ENCODE measurements at regions not wholly inside any gene's neighbourhood (a gene's known extent, or its start where the extent isn't known, plus 50 kb on each side); places are given as distances from the start of the nearest gene placed in this dataset.

GRCh38 chr14:101123618-101124510 is 220.3 kb upstream of the RTL1 start:
- DNase-seq: no peak

- no peak for DNase-seq
Observed at GRCh38 chr14:101124815-101125214, 221.3 kb upstream of the RTL1 start.

GRCh38 chr14:101125313-101125712 is 221.8 kb upstream of the RTL1 start:
- no peak for DNase-seq

- no peak for DNase-seq
Observed at GRCh38 chr14:101125719-101126651, 222.5 kb upstream of the RTL1 start.

GRCh38 chr14:101126731-101127130 is 223.2 kb upstream of the RTL1 start:
- DNase-seq: no peak

GRCh38 chr14:101127224-101127623 is 223.7 kb upstream of the RTL1 start:
- DNase-seq: no peak

GRCh38 chr14:101128478-101129321 is 225.2 kb upstream of the RTL1 start:
- no peak for DNase-seq

- DNase-seq: no peak
Observed at GRCh38 chr14:101129521-101130167, 226.1 kb upstream of the RTL1 start.

- no peak for DNase-seq
Observed at GRCh38 chr14:101130861-101131260, 227.3 kb upstream of the RTL1 start.

- DNase-seq: no peak
Observed at GRCh38 chr14:101131451-101131916, 228.0 kb upstream of the RTL1 start.

- DNase-seq: no peak
Observed at GRCh38 chr14:101132051-101132571, 228.6 kb upstream of the RTL1 start.

- no peak for DNase-seq
Observed at GRCh38 chr14:101132588-101132987, 229.1 kb upstream of the RTL1 start.

- DNase-seq: no peak
Observed at GRCh38 chr14:101133068-101133467, 229.5 kb upstream of the RTL1 start.

GRCh38 chr14:101134161-101134631 is 230.7 kb upstream of the RTL1 start:
- no peak for DNase-seq

GRCh38 chr14:101134851-101135433 is 231.4 kb upstream of the RTL1 start:
- DNase-seq: no peak

GRCh38 chr14:101135796-101136742 is 232.5 kb upstream of the RTL1 start:
- no peak for DNase-seq

- DNase-seq: no peak
Observed at GRCh38 chr14:101137234-101137633, 233.7 kb upstream of the RTL1 start.

GRCh38 chr14:101147848-101148247 is 244.3 kb upstream of the RTL1 start:
- DNase-seq: no peak

GRCh38 chr14:101150039-101150610 is 246.6 kb upstream of the RTL1 start:
- no peak for DNase-seq
